GM12878 (cell line): ENCODE measurements at regions not wholly inside any gene's neighbourhood (a gene's known extent, or its start where the extent isn't known, plus 50 kb on each side); places are given as distances from the start of the nearest gene placed in this dataset.
A peak's percentile ranks its signal among the peaks of the same experiment; 100 is the strongest.

ENCODE experiments used
- BCL11A ChIP-seq: IDR thresholded peaks from 2 replicates; pipeline ENCODE4 v1.6.1; 2011; ENCODE audit warnings: low read depth, low read length
- BHLHE40 ChIP-seq, 2 experiments: fragments of 450-650 bp in 1 of 2; IDR thresholded peaks; 2 replicates each; pipeline ENCODE4 v1.6.1; 2011 to 2017; ENCODE audit warnings: low read depth in 2 of 2, borderline replicate concordance in 1 of 2, improper control_type of control experiment in 1 of 2, low read length in 1 of 2, mild to moderate bottlenecking in 1 of 2
- CREB1 ChIP-seq: IDR thresholded peaks from 2 replicates; pipeline ENCODE4 v1.6.1; 2012; ENCODE audit warnings: low read depth, mild to moderate bottlenecking, inconsistent platforms
- CUX1 ChIP-seq: IDR thresholded peaks from 2 replicates; pipeline ENCODE4 v1.6.1; 2012; ENCODE audit warnings: improper control_type of control experiment, low read depth, low read length; ENCODE audit not compliant: insufficient replicate concordance
- EED ChIP-seq: sonication (generic); IDR thresholded peaks from 2 replicates; pipeline ENCODE4 v1.6.1; 2016; ENCODE audit warnings: antibody characterized with exemption, low read depth
- FOXM1 ChIP-seq: IDR thresholded peaks from 2 replicates; pipeline ENCODE4 v1.6.1; 2012; ENCODE audit warnings: low read depth, mild to moderate bottlenecking, inconsistent platforms, low read length, moderate library complexity
- JUNB ChIP-seq: IDR thresholded peaks from 2 replicates; pipeline ENCODE4 v1.6.1; 2016; ENCODE audit warnings: antibody characterized with exemption, mild to moderate bottlenecking
- KAT2A ChIP-seq: conservative IDR thresholded peaks from 2 replicates; pipeline ENCODE4 v1.6.1; 2011; ENCODE audit warnings: low read depth, low read length; ENCODE audit not compliant: control insufficient read depth
- PAX5 ChIP-seq: IDR thresholded peaks from 2 replicates; pipeline ENCODE4 v1.6.1; 2011; ENCODE audit warnings: low read depth, low read length, borderline replicate concordance
- RFX5 ChIP-seq: IDR thresholded peaks from 2 replicates; pipeline ENCODE4 v1.6.1; 2011; ENCODE audit warnings: low read depth, low read length, improper control_type of control experiment
- SKIL ChIP-seq: fragments of 450-650 bp; IDR thresholded peaks from 2 replicates; pipeline ENCODE4 v1.6.1; 2017; ENCODE audit warnings: mild to moderate bottlenecking, low read depth, inconsistent platforms; ENCODE audit not compliant: poor library complexity, severe bottlenecking
- SMAD5 ChIP-seq: IDR thresholded peaks from 2 replicates; pipeline ENCODE4 v1.6.1; 2016; ENCODE audit warnings: antibody characterized with exemption, low read depth
- SUPT20H ChIP-seq: IDR thresholded peaks from 2 replicates; pipeline ENCODE4 v1.6.1; 2011; ENCODE audit warnings: low read depth, mild to moderate bottlenecking, low read length, moderate library complexity, borderline replicate concordance; ENCODE audit not compliant: control insufficient read depth
- SUZ12 ChIP-seq: fragments of 200-600 bp; sonication (generic); IDR thresholded peaks from one replicate; pipeline ENCODE4 v1.6.1; 2018; ENCODE audit warnings: antibody characterized with exemption, mild to moderate bottlenecking; ENCODE audit not compliant: unreplicated experiment
- TF ChIP-seq, protein P1 (sequence below): fragments of 450-650 bp; IDR thresholded peaks from 2 replicates; pipeline ENCODE4 v1.6.1; 2017; ENCODE audit warnings: low read depth, mild to moderate bottlenecking, moderate library complexity
- TF ChIP-seq, protein P2 (sequence below): fragments of 450-650 bp; IDR thresholded peaks from 2 replicates; pipeline ENCODE4 v1.6.1; 2014; ENCODE audit warnings: mild to moderate bottlenecking
- TF ChIP-seq, protein P3 (sequence below): IDR thresholded peaks from 2 replicates; pipeline ENCODE4 v1.6.1; 2012; ENCODE audit warnings: mild to moderate bottlenecking, low read depth, low read length

GRCh38 chr2:727071-727470 is 49.9 kb upstream of the TMEM18 start (continued):
- TF ChIP-seq CUX1: peak; percentile 37
- peak; percentile 67 for TF ChIP-seq CREB1
- no peak for TF ChIP-seq PAX5
- no peak for TF ChIP-seq EED
- TF ChIP-seq BCL11A: 0 out of 2 replicates have a peak, but pooled peaks have one; percentile 33
- no peak for TF ChIP-seq SUZ12
- TF ChIP-seq FOXM1: no peak
- TF ChIP-seq SMAD5: no peak
- peak in 1 of 2 experiments; percentile 37; a peak in 2 of 4 replicates for TF ChIP-seq BHLHE40 (IDR thresholded peaks at IDR 0.05; ENCODE audit: borderline replicate concordance in 1 of 2, low read depth in 2 of 2, low read length in 1 of 2)
- TF ChIP-seq JUNB: 0 out of 2 replicates have a peak, but pooled peaks have one; percentile 20
- TF ChIP-seq, protein P1, sequence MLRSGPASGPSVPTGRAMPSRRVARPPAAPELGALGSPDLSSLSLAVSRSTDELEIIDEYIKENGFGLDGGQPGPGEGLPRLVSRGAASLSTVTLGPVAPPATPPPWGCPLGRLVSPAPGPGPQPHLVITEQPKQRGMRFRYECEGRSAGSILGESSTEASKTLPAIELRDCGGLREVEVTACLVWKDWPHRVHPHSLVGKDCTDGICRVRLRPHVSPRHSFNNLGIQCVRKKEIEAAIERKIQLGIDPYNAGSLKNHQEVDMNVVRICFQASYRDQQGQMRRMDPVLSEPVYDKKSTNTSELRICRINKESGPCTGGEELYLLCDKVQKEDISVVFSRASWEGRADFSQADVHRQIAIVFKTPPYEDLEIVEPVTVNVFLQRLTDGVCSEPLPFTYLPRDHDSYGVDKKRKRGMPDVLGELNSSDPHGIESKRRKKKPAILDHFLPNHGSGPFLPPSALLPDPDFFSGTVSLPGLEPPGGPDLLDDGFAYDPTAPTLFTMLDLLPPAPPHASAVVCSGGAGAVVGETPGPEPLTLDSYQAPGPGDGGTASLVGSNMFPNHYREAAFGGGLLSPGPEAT: peak; percentile 58; the same call in 1 of the 2 replicates
- TF ChIP-seq, protein P2, sequence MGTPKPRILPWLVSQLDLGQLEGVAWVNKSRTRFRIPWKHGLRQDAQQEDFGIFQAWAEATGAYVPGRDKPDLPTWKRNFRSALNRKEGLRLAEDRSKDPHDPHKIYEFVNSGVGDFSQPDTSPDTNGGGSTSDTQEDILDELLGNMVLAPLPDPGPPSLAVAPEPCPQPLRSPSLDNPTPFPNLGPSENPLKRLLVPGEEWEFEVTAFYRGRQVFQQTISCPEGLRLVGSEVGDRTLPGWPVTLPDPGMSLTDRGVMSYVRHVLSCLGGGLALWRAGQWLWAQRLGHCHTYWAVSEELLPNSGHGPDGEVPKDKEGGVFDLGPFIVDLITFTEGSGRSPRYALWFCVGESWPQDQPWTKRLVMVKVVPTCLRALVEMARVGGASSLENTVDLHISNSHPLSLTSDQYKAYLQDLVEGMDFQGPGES: no peak
- peak; percentile 86 for TF ChIP-seq SKIL
- TF ChIP-seq RFX5: no peak
- TF ChIP-seq KAT2A: no peak
- TF ChIP-seq, protein P3, sequence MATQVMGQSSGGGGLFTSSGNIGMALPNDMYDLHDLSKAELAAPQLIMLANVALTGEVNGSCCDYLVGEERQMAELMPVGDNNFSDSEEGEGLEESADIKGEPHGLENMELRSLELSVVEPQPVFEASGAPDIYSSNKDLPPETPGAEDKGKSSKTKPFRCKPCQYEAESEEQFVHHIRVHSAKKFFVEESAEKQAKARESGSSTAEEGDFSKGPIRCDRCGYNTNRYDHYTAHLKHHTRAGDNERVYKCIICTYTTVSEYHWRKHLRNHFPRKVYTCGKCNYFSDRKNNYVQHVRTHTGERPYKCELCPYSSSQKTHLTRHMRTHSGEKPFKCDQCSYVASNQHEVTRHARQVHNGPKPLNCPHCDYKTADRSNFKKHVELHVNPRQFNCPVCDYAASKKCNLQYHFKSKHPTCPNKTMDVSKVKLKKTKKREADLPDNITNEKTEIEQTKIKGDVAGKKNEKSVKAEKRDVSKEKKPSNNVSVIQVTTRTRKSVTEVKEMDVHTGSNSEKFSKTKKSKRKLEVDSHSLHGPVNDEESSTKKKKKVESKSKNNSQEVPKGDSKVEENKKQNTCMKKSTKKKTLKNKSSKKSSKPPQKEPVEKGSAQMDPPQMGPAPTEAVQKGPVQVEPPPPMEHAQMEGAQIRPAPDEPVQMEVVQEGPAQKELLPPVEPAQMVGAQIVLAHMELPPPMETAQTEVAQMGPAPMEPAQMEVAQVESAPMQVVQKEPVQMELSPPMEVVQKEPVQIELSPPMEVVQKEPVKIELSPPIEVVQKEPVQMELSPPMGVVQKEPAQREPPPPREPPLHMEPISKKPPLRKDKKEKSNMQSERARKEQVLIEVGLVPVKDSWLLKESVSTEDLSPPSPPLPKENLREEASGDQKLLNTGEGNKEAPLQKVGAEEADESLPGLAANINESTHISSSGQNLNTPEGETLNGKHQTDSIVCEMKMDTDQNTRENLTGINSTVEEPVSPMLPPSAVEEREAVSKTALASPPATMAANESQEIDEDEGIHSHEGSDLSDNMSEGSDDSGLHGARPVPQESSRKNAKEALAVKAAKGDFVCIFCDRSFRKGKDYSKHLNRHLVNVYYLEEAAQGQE: no peak
- TF ChIP-seq SUPT20H: no peak
